ENCODE measurements at regions not wholly inside any gene's neighbourhood (a gene's known extent, or its start where the extent isn't known, plus 50 kb on each side); places are given as distances from the start of the nearest gene placed in this dataset.
"Not testable (repeated sequence)": the region's sequence is repeated elsewhere in the genome, so short reads cannot be mapped to it uniquely, and the experiment has no call there.

DNA sequence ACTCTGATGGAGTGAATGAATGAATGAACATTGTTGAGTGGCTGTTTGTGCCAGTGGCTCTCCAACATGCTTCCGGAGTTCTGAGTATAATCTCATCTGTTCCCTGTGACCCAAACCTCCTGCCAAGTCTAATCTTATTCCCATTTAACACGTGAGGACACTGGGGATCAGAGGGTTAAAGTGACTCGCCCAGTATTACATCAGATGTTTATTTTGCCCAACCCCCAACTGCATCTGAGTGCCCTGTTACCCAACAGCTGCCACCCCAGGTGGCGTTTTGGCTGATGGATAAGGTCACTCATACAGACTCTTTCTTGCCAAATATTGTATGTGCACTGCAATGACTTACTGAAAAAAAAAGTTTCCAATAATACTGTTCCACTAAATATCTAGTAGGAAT is 210.9 kb downstream of the EXOC5 start:
- intact Hi-C loops (cut with DNase I; ENCODE audit: low total_unique reads) (no loop called here), in situ Hi-C loops (cut with MboI; ENCODE audit: low sequenced_read_pairs in 4 of 4) (no loop called here)
- H3K4me1 ChIP-seq, result no peaks in the 10 kb centered on the region
- no peaks in the 10 kb centered on the region for H3K36me3 ChIP-seq
- no peak for DNase-seq
- ATAC-seq, result no peak
- no peak overlapping the region for H3K27ac ChIP-seq
- TF ChIP-seq POLR2A (IDR thresholded peaks at IDR 0.05), result no peak
- TF ChIP-seq CTCF (IDR thresholded peaks at IDR 0.05 in 4 of 5, conservative IDR thresholded peaks at IDR 0.05 in 1 of 5), result no peak
- no peaks in the 10 kb centered on the region for H3K9me3 ChIP-seq
- H3K4me3 ChIP-seq, result no peak overlapping the region
- no peaks in the 10 kb centered on the region for H3K27me3 ChIP-seq

DNA sequence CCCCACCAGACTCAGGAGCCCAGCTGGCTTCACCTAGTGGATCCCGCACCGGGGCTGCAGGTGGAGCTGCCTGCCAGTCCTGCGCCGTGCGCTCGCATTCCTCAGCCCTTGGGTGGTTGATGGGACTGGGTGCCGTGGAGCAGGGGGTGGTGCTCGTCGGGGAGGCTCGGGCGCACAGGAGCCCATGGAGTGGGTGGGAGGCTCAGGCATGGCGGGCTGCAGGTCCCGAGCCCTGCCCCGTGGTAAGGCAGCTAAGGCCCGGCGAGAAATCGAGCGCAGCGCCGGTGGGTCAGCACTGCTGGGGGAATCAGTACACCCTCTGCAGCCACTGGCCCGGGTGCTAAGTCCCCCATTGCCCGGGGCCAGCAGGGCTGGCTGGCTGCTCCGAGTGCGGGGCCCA is 212.2 kb downstream of the EXOC5 start:
- intact Hi-C loops (cut with DNase I; ENCODE audit: low total_unique reads); H3K4me3 ChIP-seq; DNase-seq; in situ Hi-C loops (cut with MboI; ENCODE audit: low sequenced_read_pairs in 4 of 4); H3K4me1 ChIP-seq; H3K27ac ChIP-seq; ATAC-seq; H3K36me3 ChIP-seq; H3K27me3 ChIP-seq; H3K9me3 ChIP-seq: not testable (repeated sequence)

- Histone ChIP-seq H3K27me3 (no peaks in the 10 kb centered on the region), H3K9me3 (no peaks in the 10 kb centered on the region), H3K4me3 (no peak overlapping the region), H3K27ac (no peak overlapping the region), H3K36me3 (no peaks in the 10 kb centered on the region), H3K4me1 (no peaks in the 10 kb centered on the region)
- TF ChIP-seq CTCF (IDR thresholded peaks at IDR 0.05 in 4 of 5, conservative IDR thresholded peaks at IDR 0.05 in 1 of 5) (no peak), POLR2A (IDR thresholded peaks at IDR 0.05) (no peak)
- DNase-seq (no peak), ATAC-seq (no peak)
- in situ Hi-C loops (cut with MboI; ENCODE audit: low sequenced_read_pairs in 4 of 4), result no loop called here
- intact Hi-C loops (cut with DNase I; ENCODE audit: low total_unique reads), result no loop called here
Observed at GRCh38 chr14:57052705-57053302, 215.9 kb downstream of the EXOC5 start.

DNA sequence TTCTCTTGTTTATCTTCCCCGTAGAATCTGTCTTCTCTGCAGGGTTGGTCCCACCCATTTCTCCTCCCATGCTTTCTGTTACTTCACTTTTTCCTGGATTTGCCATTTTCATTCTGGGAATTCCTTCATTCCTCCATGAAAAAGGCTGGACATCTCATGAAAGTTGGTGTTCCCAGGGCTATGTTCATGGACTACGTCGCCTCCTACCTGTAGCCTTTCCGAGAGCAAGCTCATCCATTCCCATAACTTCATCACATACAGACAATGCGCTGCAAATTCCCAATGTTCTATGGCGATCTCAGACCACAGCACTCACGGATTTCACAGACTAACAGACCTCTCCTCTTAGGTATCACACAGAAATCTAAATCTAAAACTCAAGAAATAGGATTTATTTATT is 217.1 kb downstream of the EXOC5 start:
- no peak for TF ChIP-seq POLR2A (IDR thresholded peaks at IDR 0.05)
- no peak for TF ChIP-seq CTCF (IDR thresholded peaks at IDR 0.05 in 4 of 5, conservative IDR thresholded peaks at IDR 0.05 in 1 of 5)
- Histone ChIP-seq H3K4me1 (no peaks in the 10 kb centered on the region), H3K27ac (no peak overlapping the region), H3K4me3 (no peak overlapping the region), H3K27me3 (no peaks in the 10 kb centered on the region), H3K36me3 (no peaks in the 10 kb centered on the region), H3K9me3 (no peaks in the 10 kb centered on the region)
- in situ Hi-C loops (cut with MboI; ENCODE audit: low sequenced_read_pairs in 4 of 4), result no loop called here
- intact Hi-C loops (cut with DNase I; ENCODE audit: low total_unique reads), result no loop called here
- DNase-seq (no peak), ATAC-seq (no peak)

- Histone ChIP-seq H3K27me3 (no peaks in the 10 kb centered on the region), H3K4me3 (no peak overlapping the region), H3K4me1 (no peaks in the 10 kb centered on the region), H3K9me3 (no peaks in the 10 kb centered on the region), H3K27ac (no peak overlapping the region), H3K36me3 (no peaks in the 10 kb centered on the region)
- DNase-seq (no peak), ATAC-seq (no peak)
- intact Hi-C loops (cut with DNase I; ENCODE audit: low total_unique reads), result no loop called here
- in situ Hi-C loops (cut with MboI; ENCODE audit: low sequenced_read_pairs in 4 of 4), result no loop called here
- TF ChIP-seq CTCF (IDR thresholded peaks at IDR 0.05 in 4 of 5, conservative IDR thresholded peaks at IDR 0.05 in 1 of 5) (no peak), POLR2A (IDR thresholded peaks at IDR 0.05) (no peak)
Observed at GRCh38 chr14:57049848-57050247, 218.9 kb downstream of the EXOC5 start.

Measured in gastrocnemius medialis (tissue), 4 donors.